ENCODE measurements at regions not wholly inside any gene's neighbourhood (a gene's known extent, or its start where the extent isn't known, plus 50 kb on each side); places are given as distances from the start of the nearest gene placed in this dataset.

DNA sequence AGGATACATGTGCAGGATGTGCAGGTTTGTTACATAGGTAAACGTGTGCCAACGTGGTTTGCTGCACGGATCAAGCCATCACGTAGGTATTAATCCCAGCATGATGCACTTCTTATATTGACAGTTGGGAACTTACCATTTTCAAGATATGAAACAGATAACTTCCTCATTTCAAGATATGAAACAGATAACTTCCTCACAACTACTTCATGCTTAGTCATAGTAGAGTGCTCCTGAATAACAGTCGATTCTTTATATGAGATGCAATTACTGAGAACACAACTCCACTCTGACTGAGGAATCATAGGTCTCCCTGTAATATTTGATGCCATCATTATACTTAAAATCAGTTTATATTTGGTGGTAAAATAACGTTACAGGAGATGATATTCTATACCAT is 1124.3 kb downstream of the AMY1C start:
- DNase-seq (ENCODE audit: low spot score) = no peak
- in situ Hi-C loops (cut with MboI; ENCODE audit: low pct_unique_long_range_greater_than_20kb, low sequenced_read_pairs, unreplicated experiment) = no loop called here
- TF ChIP-seq, protein P1, sequence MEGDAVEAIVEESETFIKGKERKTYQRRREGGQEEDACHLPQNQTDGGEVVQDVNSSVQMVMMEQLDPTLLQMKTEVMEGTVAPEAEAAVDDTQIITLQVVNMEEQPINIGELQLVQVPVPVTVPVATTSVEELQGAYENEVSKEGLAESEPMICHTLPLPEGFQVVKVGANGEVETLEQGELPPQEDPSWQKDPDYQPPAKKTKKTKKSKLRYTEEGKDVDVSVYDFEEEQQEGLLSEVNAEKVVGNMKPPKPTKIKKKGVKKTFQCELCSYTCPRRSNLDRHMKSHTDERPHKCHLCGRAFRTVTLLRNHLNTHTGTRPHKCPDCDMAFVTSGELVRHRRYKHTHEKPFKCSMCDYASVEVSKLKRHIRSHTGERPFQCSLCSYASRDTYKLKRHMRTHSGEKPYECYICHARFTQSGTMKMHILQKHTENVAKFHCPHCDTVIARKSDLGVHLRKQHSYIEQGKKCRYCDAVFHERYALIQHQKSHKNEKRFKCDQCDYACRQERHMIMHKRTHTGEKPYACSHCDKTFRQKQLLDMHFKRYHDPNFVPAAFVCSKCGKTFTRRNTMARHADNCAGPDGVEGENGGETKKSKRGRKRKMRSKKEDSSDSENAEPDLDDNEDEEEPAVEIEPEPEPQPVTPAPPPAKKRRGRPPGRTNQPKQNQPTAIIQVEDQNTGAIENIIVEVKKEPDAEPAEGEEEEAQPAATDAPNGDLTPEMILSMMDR (IDR thresholded peaks at IDR 0.05; ENCODE audit: extremely low read depth, insufficient read depth, missing control alignments) = no peak

DNA sequence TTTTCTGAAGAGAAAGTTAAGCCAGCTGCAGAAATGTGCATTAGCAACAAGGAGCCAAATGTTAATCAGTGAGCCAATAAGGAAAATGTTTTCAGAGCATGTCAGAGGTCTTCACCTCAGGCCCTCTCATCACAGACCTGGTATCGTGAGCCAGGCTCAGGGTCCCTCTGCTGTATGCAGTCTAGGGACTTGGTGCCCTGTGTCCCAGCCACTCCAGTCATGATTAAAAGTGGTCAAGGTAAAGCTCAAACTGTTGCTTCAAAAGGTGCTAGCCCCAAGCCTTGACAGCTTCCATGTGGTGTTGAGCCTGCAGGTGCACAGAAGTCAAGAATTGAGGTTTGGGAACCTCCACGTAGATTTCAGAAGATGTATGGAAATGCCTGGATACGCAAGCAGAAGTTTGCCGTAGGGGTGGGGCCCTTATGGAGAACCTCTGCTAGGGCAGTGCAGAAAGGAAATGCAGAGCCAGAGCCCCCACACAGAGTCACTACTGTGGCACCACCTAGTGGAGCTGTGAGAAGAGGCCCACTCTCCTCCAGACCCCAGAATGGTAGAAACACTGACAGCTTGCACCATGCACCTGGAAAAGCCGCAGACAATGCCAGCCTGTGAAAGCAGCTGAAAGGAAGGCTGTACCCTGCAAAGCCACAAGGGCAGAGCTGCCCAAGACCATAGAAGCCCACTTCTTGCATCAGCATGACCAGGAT is 1128.7 kb downstream of the AMY1C start:
- TF ChIP-seq, protein P1 (IDR thresholded peaks at IDR 0.05; ENCODE audit: extremely low read depth, insufficient read depth, missing control alignments) = peak; percentile 58
- in situ Hi-C loops (cut with MboI; ENCODE audit: low pct_unique_long_range_greater_than_20kb, low sequenced_read_pairs, unreplicated experiment) = no loop called here
- DNase-seq (ENCODE audit: low spot score) = no peak

DNA sequence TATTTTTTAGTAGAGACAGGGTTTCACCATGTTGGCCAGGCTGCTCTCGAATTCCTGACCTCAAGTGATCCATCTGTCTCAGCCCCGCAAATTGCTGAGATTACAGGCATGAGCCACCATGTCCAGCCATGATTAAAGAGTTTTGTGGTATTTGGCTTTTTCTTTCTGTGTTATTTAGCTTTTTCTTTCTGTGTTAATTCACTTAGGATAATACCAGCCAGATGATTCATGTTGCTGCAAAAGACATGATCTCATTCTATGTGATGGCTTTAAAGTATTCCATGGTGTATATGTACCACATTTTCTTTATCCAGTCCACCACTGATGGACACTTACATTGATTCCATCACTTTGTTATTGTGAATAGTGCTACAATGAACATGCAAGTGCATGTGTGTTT is 1135.2 kb downstream of the AMY1C start:
- DNase-seq (ENCODE audit: low spot score) = no peak
- TF ChIP-seq, protein P1 (IDR thresholded peaks at IDR 0.05; ENCODE audit: extremely low read depth, insufficient read depth, missing control alignments) = no peak
- in situ Hi-C loops (cut with MboI; ENCODE audit: low pct_unique_long_range_greater_than_20kb, low sequenced_read_pairs, unreplicated experiment) = no loop called here

DNA sequence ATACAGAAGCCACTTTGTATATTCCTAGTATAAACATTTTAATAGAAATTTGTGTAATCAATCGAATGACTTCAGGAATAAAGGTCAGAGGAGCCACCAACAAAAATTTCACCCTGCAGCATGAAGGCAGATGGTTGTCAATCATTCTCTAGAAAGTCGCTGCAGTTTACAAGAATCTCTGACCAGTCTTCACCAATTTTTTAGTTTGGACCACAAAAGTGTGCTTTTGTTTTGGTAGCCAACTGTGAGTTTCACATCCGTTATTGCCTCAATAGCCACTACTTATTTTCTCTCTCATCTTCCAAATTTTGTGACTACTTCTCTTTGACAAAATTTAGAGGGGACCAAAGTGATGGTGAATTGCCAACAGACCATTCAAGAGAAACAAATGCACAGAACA is 1155.6 kb downstream of the AMY1C start:
- in situ Hi-C loops (cut with MboI; ENCODE audit: low pct_unique_long_range_greater_than_20kb, low sequenced_read_pairs, unreplicated experiment) = no loop called here
- no peak for DNase-seq (ENCODE audit: low spot score)
- TF ChIP-seq, protein P1 (IDR thresholded peaks at IDR 0.05; ENCODE audit: extremely low read depth, insufficient read depth, missing control alignments) = no peak

DNA sequence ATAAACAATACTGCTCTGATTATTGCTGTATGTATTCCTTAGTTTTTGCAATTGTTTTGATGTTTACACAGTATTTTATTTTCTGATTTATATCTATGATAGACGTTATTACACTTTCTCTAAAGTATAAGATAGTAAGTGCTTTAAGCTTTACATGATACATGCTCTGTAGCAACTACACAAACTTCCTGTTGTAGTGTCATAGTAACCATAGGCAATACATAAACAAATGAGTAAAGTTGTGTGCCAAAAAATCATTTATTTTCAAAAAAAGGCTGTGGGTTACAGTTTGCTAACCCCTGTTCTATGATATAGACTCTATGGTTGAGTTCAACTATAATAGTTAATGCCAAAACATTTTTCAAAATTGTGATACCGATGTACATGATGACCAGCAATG is 1156.4 kb downstream of the AMY1C start:
- DNase-seq (ENCODE audit: low spot score) = no peak
- in situ Hi-C loops (cut with MboI; ENCODE audit: low pct_unique_long_range_greater_than_20kb, low sequenced_read_pairs, unreplicated experiment) = no loop called here
- TF ChIP-seq, protein P1 (IDR thresholded peaks at IDR 0.05; ENCODE audit: extremely low read depth, insufficient read depth, missing control alignments) = no peak

DNA sequence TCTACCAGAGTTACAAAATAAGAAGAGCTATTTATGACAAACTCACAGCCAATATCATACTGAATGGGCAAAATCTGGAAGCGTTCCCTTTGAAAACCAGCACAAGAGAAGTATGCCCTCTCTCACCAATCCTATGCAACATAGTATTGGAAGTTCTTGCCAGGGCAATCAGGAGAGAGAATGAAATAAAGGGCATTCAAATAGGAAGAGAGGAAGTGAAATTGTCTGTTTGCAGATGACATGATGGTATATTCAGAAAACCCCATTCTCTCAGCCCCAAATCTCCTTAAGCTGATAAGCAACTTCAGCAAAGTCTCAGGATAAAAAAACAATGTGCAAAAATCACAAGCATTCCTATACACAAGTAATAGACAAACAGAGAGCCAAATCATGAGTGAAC is 1169.5 kb downstream of the AMY1C start:
- in situ Hi-C loops (cut with MboI; ENCODE audit: low pct_unique_long_range_greater_than_20kb, low sequenced_read_pairs, unreplicated experiment) = no loop called here
- TF ChIP-seq, protein P1 (IDR thresholded peaks at IDR 0.05; ENCODE audit: extremely low read depth, insufficient read depth, missing control alignments) = no peak

More for the DNA sequence above, 1169.5 kb downstream of the AMY1C start:
- no peak for DNase-seq (ENCODE audit: low spot score)

Measured in GM13977 (cell line).